ENCODE measurements at regions not wholly inside any gene's neighbourhood (a gene's known extent, or its start where the extent isn't known, plus 50 kb on each side); places are given as distances from the start of the nearest gene placed in this dataset.

- Mint-ChIP-seq H3K36me3 (ENCODE audit: insufficient read depth, unreplicated experiment) (no peaks in the 10 kb centered on the region), H3K4me3 (ENCODE audit: unreplicated experiment) (peak overlapping the region; percentile 0), H3K4me1 (ENCODE audit: low read depth, unreplicated experiment) (peaks cover 15% of the 10 kb centered on the region), H3K27ac (ENCODE audit: unreplicated experiment) (peak overlapping the region; percentile 4), H3K9me3 (ENCODE audit: unreplicated experiment) (peaks cover 13% of the 10 kb centered on the region), H3K27me3 (ENCODE audit: insufficient read depth, unreplicated experiment) (no peaks in the 10 kb centered on the region)
- DNase-seq, result peak in 1 of 2 experiments; percentile 16
- Histone ChIP-seq H3K4me1 (peaks cover 21% of the 10 kb centered on the region), H3K36me3 (ENCODE audit: control insufficient read depth, insufficient read depth, low read length) (no peaks in the 10 kb centered on the region), H3K27me3 (replicated peaks; ENCODE audit: control insufficient read depth, insufficient read depth, low read length) (no peaks in the 10 kb centered on the region), H3K9me3 (no peaks in the 10 kb centered on the region), H3K4me3 (ENCODE audit: low read depth, low read length) (no peak overlapping the region)
- no TSS peak for BruUV-seq (replicated peaks)
- ChIA-PET CTCF (interaction anchor here (0.6 kb wide), 1 partner anchor 472 kb away, joined by 5 read pairs; no protein-coding TSS in a partner anchor), POLR2A (no interaction called here)
- intact Hi-C loops (cut with micrococcal nuclease; ENCODE audit: unreplicated experiment), result loop anchor here (1.0 kb wide), 2 partner anchors 17 to 36 kb away; no protein-coding TSS in a partner anchor
- no peak for TF ChIP-seq CTCF (IDR thresholded peaks at IDR 0.05; ENCODE audit: insufficient read depth in 1 of 2, low read depth in 1 of 2, low read length in 1 of 2, severe bottlenecking in 1 of 2, unreplicated experiment in 1 of 2)
Measured at GRCh38 chr3:118557513-118557912, 477.1 kb downstream of the IGSF11 start.

DNA sequence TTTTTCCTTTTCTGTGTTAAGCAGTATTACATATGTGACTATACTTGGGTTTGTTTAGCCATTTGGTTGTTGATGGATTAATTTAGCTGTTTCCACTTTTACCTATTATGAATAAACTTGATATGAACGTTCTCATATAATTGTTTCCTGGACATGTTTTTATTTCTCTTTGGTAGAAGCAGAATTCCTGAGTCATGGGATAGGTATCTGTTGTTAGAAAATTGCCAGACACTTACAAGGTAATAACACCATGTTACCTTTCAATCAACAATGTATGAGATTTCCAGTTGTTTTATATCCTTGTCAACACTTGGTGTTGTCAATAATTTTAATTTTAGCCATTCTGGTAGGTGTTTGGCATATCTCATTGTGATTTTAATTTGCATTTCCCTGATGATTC, 475.4 kb downstream of the IGSF11 start:
- no peak overlapping the region for H3K27ac Mint-ChIP-seq (ENCODE audit: unreplicated experiment)
- no peak overlapping the region for H3K4me3 Mint-ChIP-seq (ENCODE audit: unreplicated experiment)
- H3K4me1 Mint-ChIP-seq (ENCODE audit: low read depth, unreplicated experiment), result peaks cover 15% of the 10 kb centered on the region
- H3K4me3 ChIP-seq (ENCODE audit: low read depth, low read length), result no peak overlapping the region
- CTCF ChIA-PET, result no interaction called here
- no peak for DNase-seq
- H3K27me3 Mint-ChIP-seq (ENCODE audit: insufficient read depth, unreplicated experiment), result no peaks in the 10 kb centered on the region
- peaks cover 21% of the 10 kb centered on the region for H3K4me1 ChIP-seq
- POLR2A ChIA-PET, result no interaction called here
- no peaks in the 10 kb centered on the region for H3K9me3 ChIP-seq
- no peaks in the 10 kb centered on the region for H3K36me3 ChIP-seq (ENCODE audit: control insufficient read depth, insufficient read depth, low read length)
- H3K36me3 Mint-ChIP-seq (ENCODE audit: insufficient read depth, unreplicated experiment), result no peaks in the 10 kb centered on the region
- no peaks in the 10 kb centered on the region for H3K27me3 ChIP-seq (replicated peaks; ENCODE audit: control insufficient read depth, insufficient read depth, low read length)
- no peak for TF ChIP-seq CTCF (IDR thresholded peaks at IDR 0.05; ENCODE audit: insufficient read depth in 1 of 2, low read depth in 1 of 2, low read length in 1 of 2, severe bottlenecking in 1 of 2, unreplicated experiment in 1 of 2)
- no TSS peak for BruUV-seq (replicated peaks)
- intact Hi-C loops (cut with micrococcal nuclease; ENCODE audit: unreplicated experiment), result no loop called here
- peaks cover 26% of the 10 kb centered on the region for H3K9me3 Mint-ChIP-seq (ENCODE audit: unreplicated experiment)

DNA sequence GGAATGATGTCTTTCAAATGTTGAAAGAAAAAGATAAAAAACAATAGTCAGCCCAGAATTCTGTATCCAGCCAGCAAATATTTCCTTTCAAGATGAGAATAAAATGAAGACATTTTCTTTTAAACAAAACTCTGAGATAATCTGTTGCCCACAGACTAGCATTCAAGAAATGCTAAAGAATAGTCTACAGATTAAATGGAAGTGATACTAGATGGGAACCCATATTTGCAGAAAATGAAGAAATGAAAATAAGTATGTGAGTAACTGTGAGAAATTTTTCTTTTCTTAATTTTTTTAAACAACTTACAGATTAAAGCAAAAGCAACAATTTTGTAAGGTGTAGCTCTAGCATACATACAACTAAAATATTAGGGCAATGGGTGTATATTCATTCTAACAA, 469.8 kb downstream of the IGSF11 start:
- no peak overlapping the region for H3K4me3 ChIP-seq (ENCODE audit: low read depth, low read length)
- no peaks in the 10 kb centered on the region for H3K27me3 Mint-ChIP-seq (ENCODE audit: insufficient read depth, unreplicated experiment)
- no peaks in the 10 kb centered on the region for H3K4me1 Mint-ChIP-seq (ENCODE audit: low read depth, unreplicated experiment)
- peaks cover 54% of the 10 kb centered on the region for H3K9me3 Mint-ChIP-seq (ENCODE audit: unreplicated experiment)
- no TSS peak for BruUV-seq (replicated peaks)
- no peak overlapping the region for H3K4me3 Mint-ChIP-seq (ENCODE audit: unreplicated experiment)
- TF ChIP-seq CTCF (IDR thresholded peaks at IDR 0.05; ENCODE audit: insufficient read depth in 1 of 2, low read depth in 1 of 2, low read length in 1 of 2, severe bottlenecking in 1 of 2, unreplicated experiment in 1 of 2), result no peak
- ChIA-PET POLR2A (no interaction called here), CTCF (no interaction called here)
- intact Hi-C loops (cut with micrococcal nuclease; ENCODE audit: unreplicated experiment), result no loop called here
- no peak for DNase-seq
- H3K27ac Mint-ChIP-seq (ENCODE audit: unreplicated experiment), result no peak overlapping the region
- no peaks in the 10 kb centered on the region for H3K9me3 ChIP-seq
- H3K36me3 ChIP-seq (ENCODE audit: control insufficient read depth, insufficient read depth, low read length), result no peaks in the 10 kb centered on the region
- H3K27me3 ChIP-seq (replicated peaks; ENCODE audit: control insufficient read depth, insufficient read depth, low read length), result no peaks in the 10 kb centered on the region
- H3K36me3 Mint-ChIP-seq (ENCODE audit: insufficient read depth, unreplicated experiment), result no peaks in the 10 kb centered on the region
- H3K4me1 ChIP-seq, result no peaks in the 10 kb centered on the region
